ENCODE measurements at regions not wholly inside any gene's neighbourhood (a gene's known extent, or its start where the extent isn't known, plus 50 kb on each side); places are given as distances from the start of the nearest gene placed in this dataset.

DNA sequence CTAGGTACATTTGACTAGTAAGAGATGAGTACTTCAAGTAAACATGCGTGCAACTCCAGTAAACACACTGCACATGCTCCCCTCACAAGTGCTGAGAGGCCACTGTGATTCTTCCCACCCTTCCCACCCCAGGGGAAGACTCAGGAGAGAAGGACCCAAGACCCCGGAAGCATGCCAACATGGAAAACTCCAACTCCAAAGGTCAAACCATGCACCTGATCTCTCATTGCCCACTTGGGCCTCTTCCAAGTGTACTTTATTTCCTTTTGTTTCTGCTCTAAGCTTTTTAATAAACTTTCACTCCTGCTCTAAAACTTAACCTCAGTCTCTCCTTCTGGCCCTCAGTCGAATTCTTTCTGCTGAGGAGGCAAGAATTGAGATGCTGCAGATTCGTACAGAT lies 78.5 kb downstream of the CD83 start:
- no peaks in the 10 kb centered on the region for H3K9me3 ChIP-seq
- 67 to 75% (median 69%) methylated on average over 4 of the region's 4 CpGs for WGBS, 5 donors
- H3K4me3 ChIP-seq, result no peak overlapping the region
- peaks cover 0 to 3% (median 1%) of the 10 kb centered on the region in 4 donors for H3K4me1 ChIP-seq
- H3K27ac ChIP-seq, result no peak overlapping the region
- TF ChIP-seq POLR2A (IDR thresholded peaks at IDR 0.05), result no peak
- TF ChIP-seq POLR2AphosphoS5 (IDR thresholded peaks at IDR 0.05), result no peak
- no peak for TF ChIP-seq EP300 (IDR thresholded peaks at IDR 0.05)
- TF ChIP-seq, protein P1, sequence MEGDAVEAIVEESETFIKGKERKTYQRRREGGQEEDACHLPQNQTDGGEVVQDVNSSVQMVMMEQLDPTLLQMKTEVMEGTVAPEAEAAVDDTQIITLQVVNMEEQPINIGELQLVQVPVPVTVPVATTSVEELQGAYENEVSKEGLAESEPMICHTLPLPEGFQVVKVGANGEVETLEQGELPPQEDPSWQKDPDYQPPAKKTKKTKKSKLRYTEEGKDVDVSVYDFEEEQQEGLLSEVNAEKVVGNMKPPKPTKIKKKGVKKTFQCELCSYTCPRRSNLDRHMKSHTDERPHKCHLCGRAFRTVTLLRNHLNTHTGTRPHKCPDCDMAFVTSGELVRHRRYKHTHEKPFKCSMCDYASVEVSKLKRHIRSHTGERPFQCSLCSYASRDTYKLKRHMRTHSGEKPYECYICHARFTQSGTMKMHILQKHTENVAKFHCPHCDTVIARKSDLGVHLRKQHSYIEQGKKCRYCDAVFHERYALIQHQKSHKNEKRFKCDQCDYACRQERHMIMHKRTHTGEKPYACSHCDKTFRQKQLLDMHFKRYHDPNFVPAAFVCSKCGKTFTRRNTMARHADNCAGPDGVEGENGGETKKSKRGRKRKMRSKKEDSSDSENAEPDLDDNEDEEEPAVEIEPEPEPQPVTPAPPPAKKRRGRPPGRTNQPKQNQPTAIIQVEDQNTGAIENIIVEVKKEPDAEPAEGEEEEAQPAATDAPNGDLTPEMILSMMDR (IDR thresholded peaks at IDR 0.05), result no peak
- no peak for DNase-seq
- intact Hi-C loops (cut with DNase I; ENCODE audit: low total_unique reads), result no loop called here
- no peaks in the 10 kb centered on the region for H3K36me3 ChIP-seq
- H3K27me3 ChIP-seq, result peaks cover 0 to 11% (median 0%) of the 10 kb centered on the region in 3 donors

DNA sequence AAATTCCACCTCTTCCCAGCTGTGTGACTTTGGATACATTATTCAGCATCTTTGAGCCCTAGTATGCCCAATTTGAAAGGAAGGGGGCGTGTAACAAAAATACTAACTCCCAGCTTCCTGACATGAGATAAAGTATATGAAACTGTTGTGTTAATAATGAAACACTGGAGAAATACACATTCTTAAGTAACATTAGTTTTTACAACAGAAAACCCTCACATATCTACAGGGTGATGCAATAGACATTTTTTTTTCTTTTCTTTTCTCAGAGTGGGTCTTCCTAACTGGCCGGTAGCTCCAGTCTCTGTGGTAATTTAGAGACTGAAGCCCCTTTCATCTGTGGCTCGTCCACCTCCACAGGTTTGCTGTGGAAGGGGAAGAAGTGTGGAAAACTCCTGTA lies 79.5 kb downstream of the CD83 start:
- no peaks in the 10 kb centered on the region for H3K36me3 ChIP-seq
- WGBS, 5 donors, result 78 to 95% (median 90%) methylated on average over 3 of the region's 3 CpGs
- H3K27me3 ChIP-seq, result peaks cover 0 to 11% (median 0%) of the 10 kb centered on the region in 3 donors
- no peak for TF ChIP-seq POLR2A (IDR thresholded peaks at IDR 0.05)
- intact Hi-C loops (cut with DNase I; ENCODE audit: low total_unique reads), result no loop called here
- no peaks in the 10 kb centered on the region for H3K9me3 ChIP-seq
- H3K4me1 ChIP-seq, result no peaks in the 10 kb centered on the region
- no peak for DNase-seq
- no peak overlapping the region for H3K27ac ChIP-seq
- no peak overlapping the region for H3K4me3 ChIP-seq

DNA sequence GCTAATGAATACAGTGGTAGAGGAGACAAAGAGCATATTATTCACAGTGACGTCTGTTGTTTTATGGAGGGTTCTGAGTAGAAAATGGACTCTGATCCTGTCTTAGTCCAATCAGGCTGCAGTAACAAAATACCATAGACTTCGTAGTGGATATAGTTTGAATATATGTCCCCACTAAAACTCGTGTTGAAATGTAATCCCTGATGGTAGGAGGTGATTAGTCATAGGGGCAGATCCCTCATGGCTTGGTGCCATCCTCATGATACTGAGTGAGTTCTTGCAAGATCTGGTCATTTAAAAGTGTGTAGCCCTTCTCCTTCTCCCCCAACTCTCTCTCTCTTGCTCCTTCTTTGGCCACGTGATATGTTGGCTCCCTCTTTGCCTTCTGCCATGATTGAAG lies 82.5 kb downstream of the CD83 start:
- no peaks in the 10 kb centered on the region for H3K27me3 ChIP-seq
- intact Hi-C loops (cut with DNase I; ENCODE audit: low total_unique reads), result no loop called here
- TF ChIP-seq POLR2AphosphoS5 (IDR thresholded peaks at IDR 0.05), result no peak
- TF ChIP-seq POLR2A (IDR thresholded peaks at IDR 0.05), result no peak
- TF ChIP-seq EP300 (IDR thresholded peaks at IDR 0.05), result no peak
- TF ChIP-seq, protein P1 (IDR thresholded peaks at IDR 0.05), result no peak

DNA sequence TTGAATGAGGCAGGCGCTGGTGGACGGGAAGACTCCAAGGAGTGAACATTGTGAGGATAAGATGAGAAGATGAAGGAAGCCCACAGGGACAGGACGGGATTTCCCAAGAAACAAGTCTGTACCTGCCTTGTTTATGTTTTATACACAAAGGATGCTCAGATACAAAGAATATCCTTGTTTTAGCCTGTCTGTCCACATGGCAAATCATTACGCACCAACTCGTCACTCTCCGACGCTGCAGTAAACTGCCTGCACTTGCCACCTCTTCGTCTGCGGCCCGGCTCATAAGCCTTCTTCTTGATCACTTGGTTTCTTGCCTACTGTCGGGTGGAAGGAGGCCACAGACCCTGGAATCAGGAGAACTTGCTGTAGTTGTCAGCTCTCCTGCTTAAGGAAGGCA lies 85.4 kb downstream of the CD83 start:
- Histone ChIP-seq H3K27me3 (no peaks in the 10 kb centered on the region), H3K4me1 (peaks cover 0 to 5% (median 0%) of the 10 kb centered on the region in 4 donors), H3K9me3 (no peaks in the 10 kb centered on the region), H3K36me3 (no peaks in the 10 kb centered on the region), H3K4me3 (no peak overlapping the region), H3K27ac (no peak overlapping the region)
- intact Hi-C loops (cut with DNase I; ENCODE audit: low total_unique reads), result no loop called here
- TF ChIP-seq, protein P1 (IDR thresholded peaks at IDR 0.05), result no peak
- TF ChIP-seq POLR2AphosphoS5 (IDR thresholded peaks at IDR 0.05), result no peak
- TF ChIP-seq POLR2A (IDR thresholded peaks at IDR 0.05), result no peak
- no peak for TF ChIP-seq EP300 (IDR thresholded peaks at IDR 0.05)
- WGBS, 5 donors, result 89 to 96% (median 93%) methylated on average over 11 of the region's 11 CpGs
- no peak for DNase-seq

More for the DNA sequence above, 82.5 kb downstream of the CD83 start:
- Histone ChIP-seq H3K36me3 (no peaks in the 10 kb centered on the region), H3K4me3 (no peak overlapping the region), H3K9me3 (no peaks in the 10 kb centered on the region), H3K4me1 (no peaks in the 10 kb centered on the region), H3K27ac (no peak overlapping the region)
- DNase-seq, result no peak
- 72 to 81% (median 77%) methylated on average over 4 of the region's 4 CpGs for WGBS, 5 donors

DNA sequence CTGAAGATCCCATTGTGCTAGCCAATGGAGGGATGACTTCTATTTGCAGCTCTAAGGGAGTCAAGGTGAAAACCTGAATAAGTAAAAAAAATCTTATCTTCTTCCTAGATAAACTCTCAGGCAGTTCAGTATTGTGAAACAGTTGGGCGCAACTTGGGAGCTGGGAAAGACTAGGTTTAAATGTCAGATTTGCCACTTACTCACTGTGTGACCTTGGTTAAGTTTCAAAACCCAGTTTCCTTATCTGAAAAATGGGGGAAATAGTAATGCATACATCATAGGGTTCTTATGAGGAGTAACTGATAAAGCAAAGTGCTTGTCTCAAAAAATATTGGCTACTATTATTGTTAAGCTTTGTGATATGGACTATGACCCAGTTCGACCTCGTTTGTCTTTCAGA lies 88.8 kb downstream of the CD83 start:
- no peaks in the 10 kb centered on the region for H3K27me3 ChIP-seq
- H3K4me1 ChIP-seq, result peaks cover 5 to 14% (median 11%) of the 10 kb centered on the region in 4 donors
- H3K27ac ChIP-seq, result no peak overlapping the region
- H3K9me3 ChIP-seq, result no peaks in the 10 kb centered on the region
- H3K4me3 ChIP-seq, result no peak overlapping the region
- intact Hi-C loops (cut with DNase I; ENCODE audit: low total_unique reads), result no loop called here
- 29 to 71% (median 54%) methylated on average over 3 of the region's 3 CpGs for WGBS, 5 donors
- peak in 1 of 2 donors; percentile 32 for DNase-seq
- no peak for TF ChIP-seq EP300 (IDR thresholded peaks at IDR 0.05)
- no peak for TF ChIP-seq POLR2A (IDR thresholded peaks at IDR 0.05)
- TF ChIP-seq, protein P1 (IDR thresholded peaks at IDR 0.05), result no peak
- TF ChIP-seq POLR2AphosphoS5 (IDR thresholded peaks at IDR 0.05), result no peak
- H3K36me3 ChIP-seq, result no peaks in the 10 kb centered on the region
